ENCODE measurements at regions not wholly inside any gene's neighbourhood (a gene's known extent, or its start where the extent isn't known, plus 50 kb on each side); places are given as distances from the start of the nearest gene placed in this dataset.

- TF ChIP-seq EZH2 (IDR thresholded peaks at IDR 0.05; ENCODE audit: borderline replicate concordance, low read depth, low read length, poor library complexity, severe bottlenecking) (no peak), CTCF (conservative IDR thresholded peaks at IDR 0.05; ENCODE audit: low read depth, low read length) (no peak)
These were observed 373.1 kb upstream of the SYT4 start for GRCh38 chr18:43650426-43650825.

All from A673 (cell line).